GM19395 (cell line): ENCODE measurements at regions not wholly inside any gene's neighbourhood (a gene's known extent, or its start where the extent isn't known, plus 50 kb on each side); places are given as distances from the start of the nearest gene placed in this dataset.
A peak's percentile ranks its signal among the peaks of the same experiment; 100 is the strongest.

Experiments
- ATAC-seq: cut with Tn5 transposase; IDR thresholded peaks from one replicate; pipeline ENCODE4 v1.9.1; 2021; ENCODE audit warnings: mild to moderate bottlenecking, moderate library complexity; ENCODE audit not compliant: unreplicated experiment

- no peak for ATAC-seq
Measured at GRCh38 chr6:105797983-105798453, 288.1 kb upstream of the PRDM1 start.

GRCh38 chr6:105797286-105797979 lies 288.7 kb upstream of the PRDM1 start:
- ATAC-seq = no peak

- ATAC-seq = no peak
Measured at GRCh38 chr6:105795913-105796517, 290.1 kb upstream of the PRDM1 start.

GRCh38 chr6:105795366-105795765 lies 290.8 kb upstream of the PRDM1 start:
- no peak for ATAC-seq

- ATAC-seq = no peak
Measured at GRCh38 chr6:105794870-105795269, 291.3 kb upstream of the PRDM1 start.

GRCh38 chr6:105794239-105794638 lies 291.9 kb upstream of the PRDM1 start:
- no peak for ATAC-seq

- no peak for ATAC-seq
Measured at GRCh38 chr6:105793130-105793529, 293.0 kb upstream of the PRDM1 start.

- peak; percentile 55 for ATAC-seq
Measured at GRCh38 chr6:105791583-105792318, 294.4 kb upstream of the PRDM1 start.

GRCh38 chr6:105791179-105791578 lies 295.0 kb upstream of the PRDM1 start:
- ATAC-seq = peak; percentile 4

- no peak for ATAC-seq
Measured at GRCh38 chr6:105790635-105791034, 295.5 kb upstream of the PRDM1 start.

- ATAC-seq = no peak
Measured at GRCh38 chr6:105789935-105790334, 296.2 kb upstream of the PRDM1 start.

- no peak for ATAC-seq
Measured at GRCh38 chr6:105787747-105788146, 298.4 kb upstream of the PRDM1 start.

GRCh38 chr6:105786890-105787655 lies 299.1 kb upstream of the PRDM1 start:
- peak; percentile 74 for ATAC-seq

- ATAC-seq = no peak
Measured at GRCh38 chr6:105786449-105786848, 299.7 kb upstream of the PRDM1 start.

- ATAC-seq = no peak
Measured at GRCh38 chr6:105785066-105785811, 300.9 kb upstream of the PRDM1 start.

GRCh38 chr6:105784179-105784578 lies 302.0 kb upstream of the PRDM1 start:
- ATAC-seq = no peak

- no peak for ATAC-seq
Measured at GRCh38 chr6:105783333-105783935, 302.7 kb upstream of the PRDM1 start.

- ATAC-seq = no peak
Measured at GRCh38 chr6:105781915-105782314, 304.2 kb upstream of the PRDM1 start.

- no peak for ATAC-seq
Measured at GRCh38 chr6:105781248-105781647, 304.9 kb upstream of the PRDM1 start.
